Forelimb muscle (tissue), 1 donor: ENCODE measurements at regions not wholly inside any gene's neighbourhood (a gene's known extent, or its start where the extent isn't known, plus 50 kb on each side); places are given as distances from the start of the nearest gene placed in this dataset.

ENCODE experiments used
- DNase-seq: peaks from one replicate; pipeline ENCODE4 v3.0.0-alpha.2; 2013; ENCODE audit warnings: low read depth

DNA sequence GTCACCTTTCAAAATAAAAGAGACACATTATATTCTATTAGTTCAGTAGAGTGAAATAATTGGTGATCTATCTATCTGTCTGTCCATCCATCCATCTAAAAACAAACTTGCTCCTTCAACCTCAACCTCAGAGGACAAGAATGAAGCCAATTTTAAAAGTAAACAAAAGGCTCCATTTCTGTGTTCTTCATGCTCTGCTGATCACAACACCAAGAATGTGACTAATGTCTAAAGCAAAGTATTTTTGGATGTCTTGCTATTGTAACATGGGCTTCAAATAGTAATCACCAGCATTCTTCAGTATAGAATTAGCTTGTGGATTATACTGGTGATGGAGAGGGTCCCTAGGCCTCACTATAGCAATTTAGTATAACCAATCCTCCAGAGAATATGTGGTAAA, 1304.4 kb downstream of the MAT2B start:
- DNase-seq, result no peak

DNA sequence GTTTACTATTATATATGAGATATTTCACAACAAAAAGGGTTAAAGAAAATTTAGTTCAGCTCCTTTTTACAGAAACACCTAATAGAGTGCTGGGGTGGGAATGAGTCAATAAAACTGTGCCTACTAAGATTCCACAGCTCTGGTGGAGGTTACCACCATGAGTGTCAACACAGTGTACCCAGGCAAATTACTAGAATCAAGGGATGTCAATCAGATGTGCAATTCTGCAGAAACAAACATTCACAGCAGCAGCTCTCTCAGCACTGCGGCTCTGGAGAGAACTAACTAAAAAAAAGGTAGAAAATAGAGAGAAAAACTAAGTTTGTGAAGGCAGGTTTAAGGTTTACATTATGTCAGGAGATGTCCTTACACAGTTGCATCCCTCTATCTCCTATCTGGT, 1313.0 kb downstream of the MAT2B start:
- DNase-seq, result no peak

DNA sequence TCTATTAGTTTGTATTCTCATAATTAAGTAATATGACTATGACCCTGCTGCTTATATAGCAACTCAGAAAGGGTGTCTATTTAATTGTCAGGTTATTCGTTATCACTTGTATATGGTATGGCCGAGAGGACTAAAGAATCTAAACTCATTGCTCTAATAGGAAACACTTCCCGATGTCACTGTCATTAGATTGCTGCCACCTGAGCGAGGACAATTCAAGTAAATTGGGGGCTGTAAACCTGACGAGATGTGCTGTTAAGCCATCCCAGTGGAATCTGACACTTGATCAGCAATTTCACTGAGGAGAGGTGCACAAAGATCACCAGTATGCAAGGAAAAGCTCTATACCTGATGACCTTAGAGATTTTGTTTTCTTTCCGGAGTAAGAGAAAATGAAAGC, 1319.3 kb downstream of the MAT2B start:
- no peak for DNase-seq

DNA sequence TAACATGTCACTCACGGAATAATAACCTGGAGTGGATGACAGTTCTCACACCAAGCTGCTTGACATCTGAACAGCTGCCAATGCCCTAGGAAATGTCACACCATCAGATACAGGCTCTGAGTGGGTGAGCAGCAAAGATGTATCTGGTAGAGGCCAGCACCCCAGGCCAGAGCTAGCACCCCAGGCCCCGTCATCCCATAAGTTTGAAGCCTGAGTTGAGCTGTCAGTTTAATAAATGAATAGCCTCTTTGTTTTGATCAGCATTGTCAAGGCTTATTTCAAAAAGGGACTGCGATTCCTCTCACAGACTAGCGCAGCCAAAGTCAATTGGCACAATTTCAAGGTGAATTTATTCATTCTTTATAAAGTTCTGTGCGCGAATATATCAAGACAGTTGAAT, 1327.1 kb downstream of the MAT2B start:
- no peak for DNase-seq

DNA sequence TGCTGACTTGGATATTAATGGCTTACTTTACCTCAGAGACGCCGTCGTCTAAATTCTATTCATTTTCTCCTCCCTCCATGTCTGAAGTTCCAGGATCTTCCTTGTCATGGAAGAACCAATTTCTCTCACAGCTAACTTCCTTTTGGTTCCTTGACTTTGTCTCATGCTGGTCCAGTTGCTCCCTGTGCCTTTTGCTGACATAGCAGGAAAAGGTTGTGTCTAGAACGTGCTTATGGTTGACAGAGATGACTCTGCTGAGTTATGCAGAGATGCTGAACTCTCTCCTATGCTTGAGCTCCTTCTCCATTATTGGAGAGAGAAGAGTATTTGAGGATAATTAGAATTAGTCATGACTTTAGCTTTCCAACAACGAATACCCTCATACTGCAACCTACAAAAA, 1338.9 kb downstream of the MAT2B start:
- DNase-seq, result no peak

DNA sequence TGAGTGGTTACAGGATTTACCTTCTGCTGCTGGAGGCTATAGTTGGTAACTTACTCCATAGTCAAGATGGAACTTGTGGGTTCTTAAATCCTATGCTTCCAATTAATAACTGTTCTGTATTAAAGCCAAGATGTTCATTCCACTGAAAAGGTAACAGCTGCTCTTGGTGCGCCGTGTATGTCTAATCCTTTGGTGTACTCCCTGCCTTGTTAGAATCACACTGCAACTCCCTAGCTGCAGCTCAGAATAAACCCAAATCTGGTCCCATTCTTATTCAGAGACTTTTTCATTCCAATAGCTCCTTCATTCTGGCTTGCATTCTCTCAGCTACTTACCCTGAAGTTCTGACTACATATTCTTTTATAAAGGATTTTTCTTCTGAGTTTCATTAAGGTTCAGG, 1355.5 kb downstream of the MAT2B start:
- no peak for DNase-seq

DNA sequence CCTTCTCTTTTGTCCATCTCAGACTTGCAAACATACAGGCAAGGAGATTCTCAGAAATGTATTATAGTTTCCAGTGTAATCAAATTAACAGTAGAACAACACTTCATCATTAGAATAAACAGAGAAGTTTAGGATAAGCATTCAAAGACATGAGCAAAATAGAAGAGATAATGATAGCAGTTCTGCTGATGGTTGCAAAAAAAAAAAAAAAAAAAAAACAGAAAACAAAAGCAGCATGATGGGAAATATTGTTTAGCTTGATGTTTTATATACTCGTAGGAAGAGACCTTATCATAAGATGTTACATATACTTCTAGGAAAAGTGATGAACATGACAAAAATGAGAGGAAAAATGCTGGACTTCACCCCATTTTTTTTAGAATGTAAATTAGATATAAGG, 1356.2 kb downstream of the MAT2B start:
- DNase-seq, result no peak

DNA sequence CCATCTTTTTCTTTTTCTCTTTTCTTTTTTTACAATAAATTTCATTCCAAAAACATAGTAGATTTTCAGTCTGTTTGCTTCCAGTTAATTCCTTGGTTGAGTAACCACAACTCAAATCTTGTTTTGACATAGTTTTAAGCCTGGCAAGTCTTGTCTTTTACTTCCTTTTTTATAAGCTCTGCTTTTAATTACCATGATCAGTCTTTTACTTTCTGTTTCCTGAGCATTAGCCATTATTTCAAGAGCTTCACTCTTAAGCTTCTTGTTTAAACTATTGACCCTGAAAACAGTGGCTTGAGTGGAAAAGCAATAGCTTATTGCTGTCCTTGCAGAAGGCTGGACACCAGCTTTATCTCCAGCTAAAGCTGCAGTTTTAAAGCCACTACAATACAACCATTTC, 1363.3 kb downstream of the MAT2B start:
- DNase-seq, result peak; percentile 0

DNA sequence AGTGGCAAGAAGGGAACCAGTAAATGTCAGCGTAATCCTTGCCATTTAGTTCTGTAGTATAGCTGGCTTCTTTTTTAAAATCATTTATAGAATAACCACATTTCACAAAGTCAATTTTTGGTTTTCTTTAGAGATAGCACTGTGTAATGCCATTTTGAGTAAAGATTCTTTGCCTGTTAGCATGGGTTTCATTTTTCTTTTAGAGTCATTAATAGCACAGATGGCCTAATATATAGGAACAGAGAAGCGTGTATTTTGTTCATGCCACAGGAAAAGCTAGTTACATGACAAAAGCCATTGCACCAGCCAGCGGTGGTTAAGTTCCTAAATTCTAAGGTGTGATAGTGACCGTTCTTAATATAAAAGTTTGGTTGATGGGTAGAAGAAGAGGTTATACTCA, 1363.9 kb downstream of the MAT2B start:
- no peak for DNase-seq

DNA sequence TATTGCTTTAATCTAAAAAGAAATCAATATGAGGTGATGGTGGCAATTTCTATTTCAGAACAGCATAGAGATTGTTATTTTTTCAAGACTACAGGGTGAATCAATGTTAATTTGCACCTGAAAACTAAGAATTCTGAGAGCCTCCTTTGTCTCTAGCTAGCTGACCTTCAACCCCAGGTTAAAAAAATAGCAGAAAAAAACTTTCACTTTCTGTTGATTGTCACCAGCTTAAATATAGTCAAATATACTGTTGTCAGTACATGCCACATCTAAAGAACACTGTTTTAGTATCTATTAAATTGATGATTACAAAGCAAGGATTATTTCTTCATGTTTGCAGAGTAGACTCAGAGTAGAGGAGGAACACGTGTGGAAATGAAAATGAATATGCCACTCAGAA, 1371.4 kb downstream of the MAT2B start:
- no peak for DNase-seq

DNA sequence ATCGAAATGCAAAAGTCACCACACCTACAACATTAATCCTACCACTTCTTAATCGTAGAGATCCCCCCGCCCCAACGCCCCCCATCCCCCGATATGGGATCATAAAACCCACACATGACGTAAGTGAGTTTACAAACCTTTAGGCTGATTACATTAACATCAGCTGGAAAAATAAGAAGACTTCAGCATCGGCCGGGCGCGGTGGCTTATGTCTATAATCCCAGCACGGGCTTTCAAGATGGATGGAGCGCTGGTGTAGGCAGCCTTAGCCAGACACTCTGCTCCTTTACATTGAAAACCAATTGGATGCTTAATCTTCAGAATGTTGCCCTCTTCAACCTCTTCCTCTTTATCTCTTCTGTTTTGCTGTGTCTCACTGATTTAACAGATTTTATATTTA, 1376.0 kb downstream of the MAT2B start:
- DNase-seq, result no peak

DNA sequence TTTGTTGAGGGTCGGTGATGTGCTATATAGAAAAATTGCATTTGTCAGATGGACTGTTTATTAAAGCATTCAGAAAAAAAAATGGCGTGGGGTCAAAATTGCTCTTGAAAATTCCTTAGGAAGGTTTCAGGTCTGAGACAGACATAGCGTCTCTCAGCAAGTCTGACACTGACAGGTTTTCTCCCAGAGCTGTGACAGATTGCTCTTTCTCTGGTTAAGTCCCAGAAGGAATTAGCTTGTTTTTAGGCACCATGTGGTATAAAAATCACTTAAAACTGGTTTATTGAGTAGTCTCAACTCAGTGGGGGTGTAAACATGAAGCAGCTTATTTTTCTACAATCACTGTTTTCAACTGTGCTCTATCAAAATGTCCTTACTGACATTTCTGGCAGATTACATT, 1379.8 kb downstream of the MAT2B start:
- DNase-seq, result no peak

DNA sequence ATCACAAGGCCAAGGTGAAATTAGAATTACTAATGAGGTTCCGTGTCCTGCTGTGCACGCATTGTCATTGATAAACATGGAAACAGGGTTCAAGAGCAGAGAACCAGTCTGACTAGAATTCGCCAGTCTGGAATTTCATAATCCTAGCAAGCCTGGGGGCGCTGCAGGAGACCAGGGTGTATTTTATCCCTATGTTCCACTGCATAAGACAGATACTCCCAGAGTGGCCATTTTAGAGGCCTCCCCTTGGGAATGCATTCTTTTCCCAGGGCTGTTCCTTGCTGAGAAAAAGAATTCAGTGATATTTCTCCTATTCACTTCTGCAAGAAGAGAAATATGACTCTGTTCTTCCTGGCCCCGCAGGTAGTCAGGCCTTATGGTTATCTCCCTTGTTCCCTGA, 1387.7 kb downstream of the MAT2B start:
- DNase-seq, result no peak

DNA sequence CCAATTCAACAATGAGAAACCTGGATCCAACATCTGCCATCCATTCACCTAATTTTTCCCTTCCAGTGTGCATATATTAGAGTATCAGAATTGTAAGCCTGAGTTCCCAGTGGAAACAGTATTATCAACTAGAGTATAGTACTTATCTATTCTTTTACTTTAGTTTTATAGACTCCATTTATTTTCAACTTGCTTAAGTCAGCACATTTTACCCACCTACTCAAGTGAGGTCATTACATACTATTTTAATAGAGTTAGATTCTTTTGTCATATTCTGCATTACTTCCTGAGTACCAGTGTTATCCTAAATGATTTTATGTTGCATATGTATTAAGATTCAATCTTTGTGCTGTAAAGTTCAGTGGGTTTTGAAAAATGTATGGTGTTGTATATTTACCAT, 1393.3 kb downstream of the MAT2B start:
- no peak for DNase-seq

DNA sequence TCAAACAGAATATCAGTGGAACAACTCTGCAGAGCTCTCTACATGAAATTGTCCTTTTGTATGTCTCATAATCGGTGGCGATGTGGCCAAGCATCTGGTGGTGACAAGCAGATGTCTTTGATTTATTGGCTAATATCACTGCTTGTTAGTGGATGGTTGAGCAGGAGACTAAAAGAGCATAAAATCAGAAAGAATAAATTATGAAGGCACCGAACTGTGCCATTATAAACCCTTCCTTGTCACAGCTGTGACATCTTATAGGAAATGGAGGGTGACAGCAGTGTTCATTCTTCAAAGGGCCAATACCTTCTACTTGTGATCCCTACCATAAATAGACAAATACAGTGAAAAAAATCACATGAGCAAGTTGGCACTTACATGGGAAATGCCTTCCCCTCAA, 1404.3 kb downstream of the MAT2B start:
- no peak for DNase-seq

DNA sequence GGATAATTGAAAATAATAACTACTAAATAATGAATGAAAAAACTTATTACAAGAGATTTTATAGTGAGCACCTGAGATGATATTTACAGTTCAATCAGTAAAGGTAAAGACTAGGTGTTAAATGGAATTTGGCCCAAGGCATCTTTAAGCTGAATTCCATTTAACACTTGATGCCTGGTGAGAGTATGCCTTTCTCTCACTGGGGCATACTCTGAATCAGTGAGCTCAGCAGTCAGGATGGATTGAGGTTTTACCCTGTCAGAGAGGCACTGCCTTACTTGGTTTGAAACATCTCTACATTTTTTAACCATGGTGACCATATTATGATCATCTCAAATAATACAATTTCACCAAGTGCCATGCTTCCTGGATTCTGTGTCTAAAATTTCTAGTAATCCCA, 1416.3 kb downstream of the MAT2B start:
- DNase-seq, result no peak

DNA sequence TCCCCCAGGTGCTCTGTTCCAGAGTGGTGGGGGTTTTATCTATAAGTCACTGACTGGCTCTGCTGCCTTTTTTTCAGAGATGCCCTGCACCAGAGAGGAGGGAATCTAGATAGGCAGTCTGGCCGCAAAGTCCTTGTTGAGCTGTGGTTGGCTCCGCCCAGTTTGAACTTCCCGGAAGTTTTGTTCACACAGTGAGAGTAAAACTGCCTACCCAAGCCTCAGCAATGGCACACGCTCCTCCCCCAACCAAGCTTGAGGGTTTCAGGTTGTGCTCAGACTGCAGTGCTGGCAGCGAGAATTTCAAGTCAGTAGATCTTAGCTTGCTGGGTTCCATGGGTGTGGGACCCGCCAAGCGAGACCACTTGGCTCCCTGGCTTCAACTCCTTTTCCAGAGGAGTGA, 1428.6 kb downstream of the MAT2B start:
- DNase-seq, result no peak

DNA sequence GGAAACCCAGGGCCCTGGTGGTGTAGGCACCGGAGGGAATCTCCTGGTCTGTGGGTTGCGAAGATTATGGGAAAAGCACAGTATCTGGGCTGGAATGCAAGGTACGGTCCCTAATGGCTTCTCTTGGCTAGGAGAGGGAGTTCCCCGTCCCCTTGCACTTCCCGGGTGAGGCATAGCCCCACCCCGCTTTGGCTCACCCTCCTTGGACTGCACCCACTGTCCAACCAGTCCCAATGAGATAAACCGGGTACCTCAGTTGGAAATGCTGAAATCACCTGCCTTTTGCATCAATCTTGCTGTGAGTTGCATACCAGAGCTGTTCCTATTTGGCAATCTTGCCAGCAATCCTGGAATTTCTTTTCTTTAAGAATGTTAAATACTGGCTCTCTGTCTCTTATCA, 1429.1 kb downstream of the MAT2B start:
- no peak for DNase-seq

DNA sequence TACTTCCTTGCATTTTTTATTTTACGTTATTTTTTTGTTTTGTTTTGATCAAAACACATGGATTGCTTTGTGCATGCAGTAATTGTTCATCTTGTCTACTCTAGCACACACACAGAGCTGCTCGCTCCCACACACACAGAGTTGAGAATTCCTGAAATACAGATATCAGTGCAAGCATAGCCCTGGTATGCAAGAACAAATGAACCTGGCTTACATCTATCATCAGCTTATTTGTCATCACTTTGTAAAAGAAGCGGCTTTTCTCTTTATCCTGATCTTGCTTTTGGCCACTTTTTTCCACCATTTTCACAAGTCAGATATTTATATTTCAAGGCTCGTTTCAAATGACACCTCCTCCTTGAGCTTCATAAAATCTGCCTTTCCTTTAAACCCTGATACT, 1435.7 kb downstream of the MAT2B start:
- DNase-seq, result no peak

DNA sequence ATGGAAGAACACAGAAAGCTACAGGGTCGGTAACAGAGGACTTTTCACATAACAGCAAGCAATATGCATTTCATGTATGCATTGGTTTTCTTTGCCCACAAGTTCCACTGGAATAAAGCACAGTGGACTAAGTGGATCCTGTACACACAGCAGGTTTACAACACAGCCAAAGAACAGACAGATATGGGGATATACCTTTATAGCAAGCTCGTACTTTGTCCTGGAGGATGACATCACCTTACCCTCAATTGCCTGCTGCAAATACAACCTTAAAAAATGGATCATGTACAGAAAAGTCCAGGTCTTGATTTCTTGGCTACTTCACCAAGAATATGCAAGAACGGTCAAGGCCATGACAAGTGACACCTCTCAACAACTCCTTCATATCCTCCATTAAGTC, 1445.5 kb downstream of the MAT2B start:
- DNase-seq, result no peak

DNA sequence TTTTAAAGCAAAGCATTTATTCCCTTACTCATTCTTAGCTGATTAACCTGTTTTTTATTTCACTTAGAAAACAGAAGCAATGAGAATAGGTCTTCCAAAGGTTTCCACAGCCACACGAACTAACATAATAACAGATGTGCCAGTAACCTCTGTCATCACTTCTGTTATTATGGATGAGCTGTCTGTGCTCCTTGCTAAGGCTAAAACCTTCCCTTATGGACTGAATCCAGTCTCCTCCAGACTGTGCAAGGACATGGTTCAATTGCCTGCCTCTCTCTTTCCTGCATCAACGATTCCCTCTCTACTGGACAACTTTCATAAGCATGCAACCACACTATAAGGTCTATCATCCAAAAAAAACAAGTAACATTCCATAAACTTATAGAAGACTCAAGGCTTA, 1446.2 kb downstream of the MAT2B start:
- DNase-seq, result no peak

DNA sequence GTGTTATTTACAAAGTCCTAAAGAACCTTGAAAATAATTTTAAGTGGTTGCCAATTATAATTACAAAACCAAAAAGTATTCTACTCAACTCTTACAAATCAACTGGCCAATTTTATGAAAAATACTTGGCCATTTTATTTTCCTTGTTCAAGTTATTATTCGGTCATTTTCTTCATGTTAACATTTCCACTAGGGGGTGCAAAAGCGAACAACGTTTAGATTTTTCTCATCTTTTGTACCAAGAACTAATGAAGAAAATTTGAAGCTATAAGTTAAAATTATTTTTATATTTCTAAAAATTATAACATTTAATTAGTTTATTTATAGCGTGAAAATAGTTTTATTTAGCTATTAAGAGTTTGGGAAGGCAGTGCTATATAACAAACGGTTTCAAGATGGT, 1453.3 kb downstream of the MAT2B start:
- DNase-seq, result no peak

DNA sequence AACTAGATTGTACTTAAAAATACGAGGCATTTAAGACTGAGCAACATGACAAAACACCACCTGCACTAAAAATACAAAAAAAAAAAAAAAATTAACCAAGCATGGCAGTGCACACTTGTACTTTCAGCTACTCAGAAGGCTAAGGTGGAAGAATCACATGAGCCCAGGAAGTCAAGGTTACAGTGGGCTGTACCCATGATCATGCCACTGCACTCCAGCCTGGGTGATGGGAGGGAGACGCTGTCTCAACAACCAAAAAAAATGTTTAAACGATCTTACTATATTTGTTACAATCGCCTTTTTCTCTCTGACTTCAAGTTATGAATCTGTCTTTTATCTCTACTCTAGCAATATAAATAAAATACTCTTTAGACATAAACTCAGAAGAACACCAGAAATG, 1454.3 kb downstream of the MAT2B start:
- DNase-seq, result no peak

DNA sequence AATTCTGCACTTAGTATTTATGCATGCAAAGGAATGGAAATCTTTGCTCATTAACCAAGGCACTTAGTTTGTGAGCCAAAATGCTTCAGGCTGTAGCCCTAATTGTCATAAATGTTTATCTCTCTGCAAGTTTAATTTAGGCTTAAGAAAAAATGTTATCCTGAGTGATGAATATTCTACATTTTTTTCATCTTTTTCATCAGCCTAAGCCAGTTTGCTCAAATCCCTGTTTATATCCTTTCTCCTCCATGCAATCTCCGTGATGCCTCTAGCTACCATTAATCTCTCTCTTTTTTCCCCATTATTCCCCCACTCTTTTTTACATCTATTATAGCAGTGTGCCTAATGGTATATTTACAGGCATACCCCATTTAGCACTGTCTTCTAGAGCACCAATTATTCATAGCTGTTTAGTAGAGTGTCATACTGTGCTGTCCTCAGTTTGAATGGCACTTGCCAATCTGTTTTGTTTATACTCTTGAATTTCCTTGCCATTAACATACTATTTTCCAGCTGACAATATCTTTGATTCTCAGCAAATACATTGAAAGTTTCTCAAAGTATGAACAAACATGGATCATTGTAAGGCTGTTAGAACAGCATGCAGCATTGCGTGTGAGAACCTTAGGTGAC, 1457.0 kb downstream of the MAT2B start:
- no peak for DNase-seq

DNA sequence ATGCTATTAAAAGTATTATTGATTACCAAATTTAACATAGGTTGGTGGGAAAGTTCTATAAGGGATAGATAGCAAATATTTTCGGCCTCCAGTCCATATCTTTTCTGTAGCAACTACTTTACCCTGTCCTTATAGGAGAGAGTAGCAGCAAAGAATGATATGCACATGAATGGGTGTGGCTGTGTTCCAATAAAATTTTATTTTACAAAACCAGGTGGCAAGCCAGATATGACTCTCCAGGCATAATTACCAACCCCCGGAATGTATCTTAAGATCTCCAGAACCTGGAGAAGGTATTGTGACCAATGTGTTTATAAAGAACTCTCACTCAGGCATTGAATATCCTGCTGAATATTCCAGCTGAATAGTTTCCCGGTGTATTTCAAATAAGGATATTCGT, 1461.2 kb downstream of the MAT2B start:
- DNase-seq, result no peak
